WTC11 (cell line): ENCODE measurements at regions not wholly inside any gene's neighbourhood (a gene's known extent, or its start where the extent isn't known, plus 50 kb on each side); places are given as distances from the start of the nearest gene placed in this dataset.
"Not testable (repeated sequence)": the region's sequence is repeated elsewhere in the genome, so short reads cannot be mapped to it uniquely, and the experiment has no call there.

ENCODE experiments used
- CREM ChIP-seq: sonication (generic); formaldehyde crosslinking; IDR thresholded peaks from 2 replicates; pipeline ENCODE4 v1.8.1; 2022; ENCODE audit warnings: mild to moderate bottlenecking, missing genetic modification reagents, moderate library complexity
- ETV6 ChIP-seq: sonication (generic); formaldehyde crosslinking; IDR thresholded peaks from 2 replicates; pipeline ENCODE4 v1.8.1; 2022; ENCODE audit warnings: mild to moderate bottlenecking, missing genetic modification reagents
- GABPB1 ChIP-seq: sonication (generic); formaldehyde crosslinking; IDR thresholded peaks from 2 replicates; pipeline ENCODE4 v1.8.1; 2023; ENCODE audit warnings: mild to moderate bottlenecking, missing genetic modification reagents
- JUN ChIP-seq: sonication (generic); formaldehyde crosslinking; IDR thresholded peaks from 2 replicates; pipeline ENCODE4 v1.8.0; 2023; ENCODE audit warnings: mild to moderate bottlenecking, missing genetic modification reagents
- RORB ChIP-seq: fragments of 250-450 bp; sonication (Bioruptor Pico); IDR thresholded peaks from 2 replicates; pipeline ENCODE4 v1.9.0; 2021; ENCODE audit warnings: mild to moderate bottlenecking
- SMAD4 ChIP-seq: sonication (generic); formaldehyde crosslinking; IDR thresholded peaks from 2 replicates; pipeline ENCODE4 v1.8.0; 2022; ENCODE audit warnings: mild to moderate bottlenecking, missing genetic modification reagents
- SP1 ChIP-seq: sonication (generic); formaldehyde crosslinking; conservative IDR thresholded peaks from 2 replicates; pipeline ENCODE4 v1.8.1; 2022; ENCODE audit warnings: missing genetic modification reagents
- TCF7 ChIP-seq: sonication (generic); formaldehyde crosslinking; IDR thresholded peaks from 2 replicates; pipeline ENCODE4 v1.8.0; 2022; ENCODE audit warnings: mild to moderate bottlenecking, low read depth, missing genetic modification reagents, moderate library complexity
- TF ChIP-seq, protein P1 (sequence below): sonication (generic); formaldehyde crosslinking; IDR thresholded peaks from 2 replicates; pipeline ENCODE4 v1.8.0; 2022; ENCODE audit warnings: mild to moderate bottlenecking, missing genetic modification reagents
- TF ChIP-seq, protein P2 (sequence below): fragments of 200-600 bp; IDR thresholded peaks from 2 replicates; pipeline ENCODE4 v1.8.0; 2022; ENCODE audit warnings: antibody characterized with exemption
- TF ChIP-seq, protein P3 (sequence below): sonication (generic); formaldehyde crosslinking; conservative IDR thresholded peaks from 2 replicates; pipeline ENCODE4 v1.8.1; 2022; ENCODE audit warnings: mild to moderate bottlenecking, missing genetic modification reagents
- TF ChIP-seq, protein P4 (sequence below): sonication (generic); formaldehyde crosslinking; IDR thresholded peaks from 2 replicates; pipeline ENCODE4 v1.8.1; 2023; ENCODE audit warnings: mild to moderate bottlenecking, missing genetic modification reagents
- TF ChIP-seq, protein P5 (sequence below): sonication (generic); formaldehyde crosslinking; IDR thresholded peaks from 2 replicates; pipeline ENCODE4 v1.8.0; 2022; ENCODE audit warnings: mild to moderate bottlenecking, missing genetic modification reagents

DNA sequence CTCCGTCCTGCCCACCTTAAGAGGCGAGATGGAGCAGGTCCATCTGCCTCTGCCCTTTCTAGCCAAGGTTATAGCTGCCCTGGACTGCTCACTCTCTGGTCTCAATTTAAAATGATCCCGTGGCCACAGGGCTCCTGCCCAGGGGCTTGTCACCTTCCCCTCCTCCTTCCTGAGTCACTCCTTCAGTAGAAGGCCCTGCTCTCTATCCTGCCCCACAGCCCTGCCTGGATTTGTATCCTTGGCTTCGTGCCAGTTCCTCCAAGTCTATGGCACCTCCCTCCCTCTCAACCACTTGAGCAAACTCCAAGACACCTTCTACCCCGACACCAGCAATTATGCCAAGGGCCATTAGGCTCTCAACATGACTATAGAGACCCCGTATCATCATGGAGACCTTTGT, 105.3 kb upstream of the PZP start:
- TF ChIP-seq, protein P1, sequence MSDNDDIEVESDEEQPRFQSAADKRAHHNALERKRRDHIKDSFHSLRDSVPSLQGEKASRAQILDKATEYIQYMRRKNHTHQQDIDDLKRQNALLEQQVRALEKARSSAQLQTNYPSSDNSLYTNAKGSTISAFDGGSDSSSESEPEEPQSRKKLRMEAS, result not testable (repeated sequence)
- TF ChIP-seq, protein P2, sequence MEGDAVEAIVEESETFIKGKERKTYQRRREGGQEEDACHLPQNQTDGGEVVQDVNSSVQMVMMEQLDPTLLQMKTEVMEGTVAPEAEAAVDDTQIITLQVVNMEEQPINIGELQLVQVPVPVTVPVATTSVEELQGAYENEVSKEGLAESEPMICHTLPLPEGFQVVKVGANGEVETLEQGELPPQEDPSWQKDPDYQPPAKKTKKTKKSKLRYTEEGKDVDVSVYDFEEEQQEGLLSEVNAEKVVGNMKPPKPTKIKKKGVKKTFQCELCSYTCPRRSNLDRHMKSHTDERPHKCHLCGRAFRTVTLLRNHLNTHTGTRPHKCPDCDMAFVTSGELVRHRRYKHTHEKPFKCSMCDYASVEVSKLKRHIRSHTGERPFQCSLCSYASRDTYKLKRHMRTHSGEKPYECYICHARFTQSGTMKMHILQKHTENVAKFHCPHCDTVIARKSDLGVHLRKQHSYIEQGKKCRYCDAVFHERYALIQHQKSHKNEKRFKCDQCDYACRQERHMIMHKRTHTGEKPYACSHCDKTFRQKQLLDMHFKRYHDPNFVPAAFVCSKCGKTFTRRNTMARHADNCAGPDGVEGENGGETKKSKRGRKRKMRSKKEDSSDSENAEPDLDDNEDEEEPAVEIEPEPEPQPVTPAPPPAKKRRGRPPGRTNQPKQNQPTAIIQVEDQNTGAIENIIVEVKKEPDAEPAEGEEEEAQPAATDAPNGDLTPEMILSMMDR, result not testable (repeated sequence)
- TF ChIP-seq CREM (CRISPR knock-in tag); SP1 (CRISPR knock-in tag); TCF7 (CRISPR knock-in tag); SMAD4 (CRISPR knock-in tag); RORB (CRISPR knock-in tag); JUN; ETV6 (CRISPR knock-in tag); GABPB1 (CRISPR knock-in tag): not testable (repeated sequence)
- TF ChIP-seq, protein P3, sequence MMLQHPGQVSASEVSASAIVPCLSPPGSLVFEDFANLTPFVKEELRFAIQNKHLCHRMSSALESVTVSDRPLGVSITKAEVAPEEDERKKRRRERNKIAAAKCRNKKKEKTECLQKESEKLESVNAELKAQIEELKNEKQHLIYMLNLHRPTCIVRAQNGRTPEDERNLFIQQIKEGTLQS, result not testable (repeated sequence)
- TF ChIP-seq, protein P4, sequence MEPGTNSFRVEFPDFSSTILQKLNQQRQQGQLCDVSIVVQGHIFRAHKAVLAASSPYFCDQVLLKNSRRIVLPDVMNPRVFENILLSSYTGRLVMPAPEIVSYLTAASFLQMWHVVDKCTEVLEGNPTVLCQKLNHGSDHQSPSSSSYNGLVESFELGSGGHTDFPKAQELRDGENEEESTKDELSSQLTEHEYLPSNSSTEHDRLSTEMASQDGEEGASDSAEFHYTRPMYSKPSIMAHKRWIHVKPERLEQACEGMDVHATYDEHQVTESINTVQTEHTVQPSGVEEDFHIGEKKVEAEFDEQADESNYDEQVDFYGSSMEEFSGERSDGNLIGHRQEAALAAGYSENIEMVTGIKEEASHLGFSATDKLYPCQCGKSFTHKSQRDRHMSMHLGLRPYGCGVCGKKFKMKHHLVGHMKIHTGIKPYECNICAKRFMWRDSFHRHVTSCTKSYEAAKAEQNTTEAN (CRISPR knock-in tag), result not testable (repeated sequence)
- TF ChIP-seq, protein P5, sequence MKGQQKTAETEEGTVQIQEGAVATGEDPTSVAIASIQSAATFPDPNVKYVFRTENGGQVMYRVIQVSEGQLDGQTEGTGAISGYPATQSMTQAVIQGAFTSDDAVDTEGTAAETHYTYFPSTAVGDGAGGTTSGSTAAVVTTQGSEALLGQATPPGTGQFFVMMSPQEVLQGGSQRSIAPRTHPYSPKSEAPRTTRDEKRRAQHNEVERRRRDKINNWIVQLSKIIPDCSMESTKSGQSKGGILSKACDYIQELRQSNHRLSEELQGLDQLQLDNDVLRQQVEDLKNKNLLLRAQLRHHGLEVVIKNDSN (CRISPR knock-in tag), result not testable (repeated sequence)
